ENCODE measurements at regions not wholly inside any gene's neighbourhood (a gene's known extent, or its start where the extent isn't known, plus 50 kb on each side); places are given as distances from the start of the nearest gene placed in this dataset.

GRCh38 chr13:74184283-74184682 lies 50.1 kb upstream of the KLF12 start:
- no peaks in the 10 kb centered on the region for H3K23me2 ChIP-seq (ENCODE audit: low read depth, low read length)
- H3K4me2 ChIP-seq (ENCODE audit: insufficient read depth in 1 of 2, low read depth in 2 of 2, low read length in 2 of 2): no peak overlapping the region
- H2BK12ac ChIP-seq (ENCODE audit: low read depth, low read length): no peak overlapping the region
- H3K4ac ChIP-seq (replicated peaks; ENCODE audit: insufficient read length, low read depth, low read length): no peak overlapping the region
- H2BK20ac ChIP-seq (ENCODE audit: low read length): no peak overlapping the region
- H3K56ac ChIP-seq (replicated peaks; ENCODE audit: insufficient read length, low read depth, low read length): no peak overlapping the region
- no peak overlapping the region for H4K5ac ChIP-seq (ENCODE audit: insufficient read length, low read depth, low read length)
- H3K9ac ChIP-seq (replicated peaks in 1 of 4; ENCODE audit: extremely low read depth in 1 of 4, low read depth in 3 of 4, low read length in 3 of 4): no peak overlapping the region
- no peak overlapping the region for H3K18ac ChIP-seq (ENCODE audit: extremely low read depth, low read length)
- no peak overlapping the region for H3K23ac ChIP-seq (ENCODE audit: insufficient read length)
- H3K79me1 ChIP-seq (ENCODE audit: low read depth, low read length): no peaks in the 10 kb centered on the region
- no peaks in the 10 kb centered on the region for H4K20me1 ChIP-seq (replicated peaks in 1 of 2; ENCODE audit: control insufficient read depth in 1 of 2, insufficient read depth in 2 of 2, low read length in 2 of 2)
- no peak overlapping the region for H2BK15ac ChIP-seq (ENCODE audit: low read length)
- H2AK5ac ChIP-seq (ENCODE audit: low read depth, low read length): no peak overlapping the region
- no peak overlapping the region for H3K27ac ChIP-seq (ENCODE audit: low read depth, low read length)
- no peak overlapping the region for H2BK5ac ChIP-seq (ENCODE audit: low read depth, low read length)
- CTCF ChIA-PET (ENCODE audit: partially characterized antibody): interaction anchor here (0.8 kb wide), 1 partner anchor 14 kb away, joined by 3 read pairs; no protein-coding TSS in a partner anchor
- no peaks in the 10 kb centered on the region for H3K27me3 ChIP-seq (replicated peaks in 1 of 4; ENCODE audit: control insufficient read depth in 3 of 4, extremely low read depth in 1 of 4, insufficient read depth in 3 of 4, low read length in 3 of 4)
- no peak overlapping the region for H3K4me3 ChIP-seq (ENCODE audit: extremely low read depth in 1 of 4, insufficient read depth in 2 of 4, low read depth in 3 of 4, low read length in 4 of 4)
- H3K14ac ChIP-seq (ENCODE audit: insufficient read length): no peak overlapping the region
- H4K8ac ChIP-seq (ENCODE audit: extremely low read depth, insufficient read depth, low read length): no peak overlapping the region
- POLR2A ChIA-PET (ENCODE audit: partially characterized antibody): no interaction called here
- no peak overlapping the region for H2BK120ac ChIP-seq (replicated peaks; ENCODE audit: low read depth, low read length)
- no peak overlapping the region for H4K91ac ChIP-seq (replicated peaks; ENCODE audit: insufficient read length, low read length)
- WGBS, 2 experiments (ENCODE audit: extremely low coverage in 1 of 2, insufficient coverage in 1 of 2, insufficient read length in 1 of 2, insufficient replicate concordance in 2 of 2, low coverage in 1 of 2, low lambda C conversion rate in 2 of 2, missing lambda C conversion rate in 1 of 2): 94% methylated on average over 1 of the region's 1 CpG; no CpG with 5 or more reads in 1 of the 2 experiments
- H3K79me2 ChIP-seq (ENCODE audit: control insufficient read depth in 1 of 2, insufficient read depth in 2 of 2, low read length in 2 of 2): no peaks in the 10 kb centered on the region
- H3K4me1 ChIP-seq (replicated peaks in 1 of 4; ENCODE audit: control insufficient read depth in 3 of 4, insufficient read depth in 4 of 4, low read length in 3 of 4): no peaks in the 10 kb centered on the region
- H3K36me3 ChIP-seq (ENCODE audit: control insufficient read depth in 2 of 4, insufficient read depth in 4 of 4, low read length in 3 of 4): no peaks in the 10 kb centered on the region
- H3K9me3 ChIP-seq (ENCODE audit: insufficient read depth in 2 of 2, low read depth in 1 of 2, low read length in 1 of 2): no peaks in the 10 kb centered on the region
- H2AFZ ChIP-seq (ENCODE audit: low read length): no peak overlapping the region
- no peak for DNase-seq (ENCODE audit: low read depth in 1 of 2, low spot score in 2 of 2)
- FAIRE-seq: no peak
- TF ChIP-seq RXRA (IDR thresholded peaks at IDR 0.05; ENCODE audit: insufficient read depth, low read depth, low read length): no peak
- no peak for TF ChIP-seq CEBPB (IDR thresholded peaks at IDR 0.05; ENCODE audit: low read depth, low read length)
- TF ChIP-seq USF2 (IDR thresholded peaks at IDR 0.05; ENCODE audit: low read length): no peak
- no peak for TF ChIP-seq HDAC2 (IDR thresholded peaks at IDR 0.05; ENCODE audit: borderline replicate concordance in 1 of 2, low read depth in 2 of 2, low read length in 2 of 2)
- TF ChIP-seq SP4 (IDR thresholded peaks at IDR 0.05; ENCODE audit: low read length): no peak
- no peak for TF ChIP-seq TCF12 (IDR thresholded peaks at IDR 0.05; ENCODE audit: low read depth, low read length)
- no peak for TF ChIP-seq MAX (IDR thresholded peaks at IDR 0.05)
- TF ChIP-seq CHD1 (IDR thresholded peaks at IDR 0.05; ENCODE audit: low read depth, low read length): no peak
- no peak for TF ChIP-seq SAP30 (IDR thresholded peaks at IDR 0.05; ENCODE audit: insufficient read depth, insufficient replicate concordance, low read length)
- TF ChIP-seq, protein P1, sequence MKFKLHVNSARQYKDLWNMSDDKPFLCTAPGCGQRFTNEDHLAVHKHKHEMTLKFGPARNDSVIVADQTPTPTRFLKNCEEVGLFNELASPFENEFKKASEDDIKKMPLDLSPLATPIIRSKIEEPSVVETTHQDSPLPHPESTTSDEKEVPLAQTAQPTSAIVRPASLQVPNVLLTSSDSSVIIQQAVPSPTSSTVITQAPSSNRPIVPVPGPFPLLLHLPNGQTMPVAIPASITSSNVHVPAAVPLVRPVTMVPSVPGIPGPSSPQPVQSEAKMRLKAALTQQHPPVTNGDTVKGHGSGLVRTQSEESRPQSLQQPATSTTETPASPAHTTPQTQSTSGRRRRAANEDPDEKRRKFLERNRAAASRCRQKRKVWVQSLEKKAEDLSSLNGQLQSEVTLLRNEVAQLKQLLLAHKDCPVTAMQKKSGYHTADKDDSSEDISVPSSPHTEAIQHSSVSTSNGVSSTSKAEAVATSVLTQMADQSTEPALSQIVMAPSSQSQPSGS (IDR thresholded peaks at IDR 0.05; ENCODE audit: low read length): no peak
